GM23338 (cell line): ENCODE measurements at regions not wholly inside any gene's neighbourhood (a gene's known extent, or its start where the extent isn't known, plus 50 kb on each side); places are given as distances from the start of the nearest gene placed in this dataset.

Experiments
- ATAC-seq: fragments of 200-7000 bp; cut with Tn5 transposase; 3 replicates; pipeline ENCODE4 v1.9.1; 2020
- DNase-seq: peaks from one replicate; pipeline ENCODE4 v3.0.0-alpha.2; 2015; ENCODE audit warnings: low spot score
- H2AFZ ChIP-seq: fragments of 200-600 bp; sonication (generic); 2 replicates; pipeline ENCODE4 v1.8.0; 2016; ENCODE audit warnings: antibody characterized with exemption, mild to moderate bottlenecking, moderate library complexity
- H3F3A ChIP-seq: fragments of 200-600 bp; sonication (generic); replicated peaks from 2 replicates; pipeline ENCODE4 v1.8.0; 2017; ENCODE audit warnings: antibody characterized with exemption, mixed run types, low read depth
- H3K27ac ChIP-seq: fragments of 200-600 bp; sonication (generic); 2 replicates; pipeline ENCODE4 v1.6.1; 2016; ENCODE audit warnings: low read depth
- H3K27me3 ChIP-seq: fragments of 200-600 bp; sonication (generic); 2 replicates; pipeline ENCODE4 v1.8.0; 2016; ENCODE audit warnings: mild to moderate bottlenecking, mixed run types, moderate library complexity; ENCODE audit not compliant: insufficient read depth
- H3K36me3 ChIP-seq: fragments of 200-600 bp; sonication (generic); 2 replicates; pipeline ENCODE4 v1.8.0; 2016; ENCODE audit warnings: mild to moderate bottlenecking; ENCODE audit not compliant: insufficient read depth
- H3K4me1 ChIP-seq: fragments of 200-600 bp; sonication (generic); 2 replicates; pipeline ENCODE4 v1.8.0; 2016; ENCODE audit warnings: mild to moderate bottlenecking, moderate library complexity; ENCODE audit not compliant: insufficient read depth
- H3K4me2 ChIP-seq: fragments of 200-600 bp; sonication (generic); 2 replicates; pipeline ENCODE4 v1.7.1; 2017; ENCODE audit warnings: mixed run types
- H3K4me3 ChIP-seq: fragments of 200-600 bp; sonication (generic); 2 replicates; pipeline ENCODE4 v1.6.1; 2016; ENCODE audit warnings: mixed run types
- H3K79me2 ChIP-seq: fragments of 200-600 bp; sonication (generic); replicated peaks from 2 replicates; pipeline ENCODE4 v1.8.0; 2017; ENCODE audit warnings: mild to moderate bottlenecking; ENCODE audit not compliant: insufficient read depth
- H3K9me2 ChIP-seq: fragments of 200-600 bp; sonication (generic); 2 replicates; pipeline ENCODE4 v1.8.0; 2017; ENCODE audit not compliant: insufficient read depth
- H4K20me1 ChIP-seq: fragments of 200-600 bp; sonication (generic); replicated peaks from 2 replicates; pipeline ENCODE4 v1.8.0; 2017; ENCODE audit warnings: mild to moderate bottlenecking; ENCODE audit not compliant: insufficient read depth
- H3K27ac Mint-ChIP-seq: 2 replicates; pipeline ENCODE4 v1.8.0; 2020; ENCODE audit warnings: inconsistent platforms, mild to moderate bottlenecking, moderate library complexity, mixed read lengths
- H3K27me3 Mint-ChIP-seq: 3 replicates; pipeline ENCODE4 v1.8.0; 2022; ENCODE audit warnings: low read depth, mild to moderate bottlenecking, moderate library complexity, mixed read lengths, inconsistent platforms; ENCODE audit not compliant: insufficient read depth, poor library complexity
- H3K36me3 Mint-ChIP-seq: 3 replicates; pipeline ENCODE4 v1.8.0; 2021; ENCODE audit warnings: low read depth, mild to moderate bottlenecking, inconsistent platforms, moderate library complexity, mixed read lengths
- H3K4me1 Mint-ChIP-seq: 3 replicates; pipeline ENCODE4 v1.8.0; 2020; ENCODE audit warnings: mild to moderate bottlenecking, inconsistent platforms, mixed read lengths
- H3K4me3 Mint-ChIP-seq: 3 replicates; pipeline ENCODE4 v1.8.0; 2021; ENCODE audit warnings: moderate library complexity, mild to moderate bottlenecking, inconsistent platforms, mixed read lengths
- H3K9me3 Mint-ChIP-seq: 3 replicates; pipeline ENCODE4 v1.8.0; 2020; ENCODE audit warnings: moderate library complexity, mild to moderate bottlenecking, inconsistent platforms, mixed read lengths
- JUNB ChIP-seq: IDR thresholded peaks from one replicate; pipeline ENCODE4 v1.6.1; 2016; ENCODE audit warnings: antibody characterized with exemption; ENCODE audit not compliant: unreplicated experiment
- POLR2AphosphoS5 ChIP-seq: IDR thresholded peaks from 2 replicates; pipeline ENCODE4 v1.6.1; 2016; ENCODE audit warnings: antibody characterized with exemption, low read depth
- STAT1 ChIP-seq: IDR thresholded peaks from one replicate; pipeline ENCODE4 v1.6.1; 2016; ENCODE audit warnings: antibody characterized with exemption; ENCODE audit not compliant: unreplicated experiment
- TF ChIP-seq, protein P1 (sequence below): IDR thresholded peaks from 2 replicates; pipeline ENCODE4 v1.6.1; 2016; ENCODE audit warnings: antibody characterized with exemption
- TF ChIP-seq, protein P2 (sequence below): fragments of 250-450 bp; sonication (Bioruptor Pico); IDR thresholded peaks from 2 replicates; pipeline ENCODE4 v1.5.0; 2020; ENCODE audit warnings: mild to moderate bottlenecking, moderate library complexity

GRCh38 chr4:3354455-3354811 lies 61.6 kb downstream of the RGS12 start:
- no peaks in the 10 kb centered on the region for H3K9me2 ChIP-seq
- no peaks in the 10 kb centered on the region for H3K27me3 ChIP-seq
- no peak overlapping the region for H3K27ac ChIP-seq
- H3K36me3 ChIP-seq = no peaks in the 10 kb centered on the region
- DNase-seq (no peak), ATAC-seq (no peak)
- Mint-ChIP-seq H3K27ac (no peak overlapping the region), H3K36me3 (0 out of 3 replicates have a peak, but pooled peaks cover 5% of the 10 kb centered on the region), H3K27me3 (peaks cover 2% of the 10 kb centered on the region), H3K4me1 (no peaks in the 10 kb centered on the region; the same call in 2 of the 3 replicates), H3K9me3 (no peaks in the 10 kb centered on the region; the same call in 2 of the 3 replicates), H3K4me3 (no peak overlapping the region)
- no peak overlapping the region for H3K4me3 ChIP-seq
- H3K4me1 ChIP-seq = peaks cover 2% of the 10 kb centered on the region
- no peaks in the 10 kb centered on the region for H4K20me1 ChIP-seq
- no peak overlapping the region for H3K4me2 ChIP-seq
- no peaks in the 10 kb centered on the region for H3F3A ChIP-seq
- no peak for TF ChIP-seq POLR2AphosphoS5
- no peak for TF ChIP-seq JUNB
- no peaks in the 10 kb centered on the region for H3K79me2 ChIP-seq
- H2AFZ ChIP-seq = no peak overlapping the region

DNA sequence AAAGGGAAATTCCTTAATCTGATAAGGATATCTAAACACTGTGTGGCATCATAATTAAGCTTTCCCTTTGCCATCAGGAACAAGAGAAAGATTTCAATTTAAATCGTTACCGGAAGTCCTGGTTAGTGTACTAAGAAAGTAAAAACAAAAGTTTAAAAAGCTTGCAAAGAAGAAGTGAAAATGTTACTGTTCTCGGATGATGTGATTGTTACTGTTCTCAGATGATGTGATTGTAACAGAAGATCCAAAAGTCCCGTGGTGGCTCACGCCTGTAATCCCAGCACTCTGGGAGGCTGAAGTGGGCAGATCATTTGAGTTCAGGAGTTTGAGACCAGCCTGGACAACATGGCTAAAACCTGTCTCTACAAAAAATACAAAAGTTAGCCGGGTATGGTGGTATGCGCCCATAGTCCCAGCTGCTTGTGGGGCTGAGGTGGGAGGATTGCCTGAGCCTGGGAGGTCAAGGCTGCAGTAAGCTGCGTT lies 62.5 kb downstream of the RGS12 start:
- Mint-ChIP-seq H3K36me3 (0 out of 3 replicates have a peak, but pooled peaks cover 5% of the 10 kb centered on the region), H3K27ac (no peak overlapping the region), H3K27me3 (peaks cover 3% of the 10 kb centered on the region), H3K4me3 (no peak overlapping the region), H3K9me3 (peaks cover 2% of the 10 kb centered on the region; the same call in 2 of the 3 replicates), H3K4me1 (no peaks in the 10 kb centered on the region)
- Histone ChIP-seq H3K27me3 (no peaks in the 10 kb centered on the region), H3K4me1 (no peaks in the 10 kb centered on the region), H3F3A (no peaks in the 10 kb centered on the region), H3K4me2 (no peak overlapping the region), H3K36me3 (no peaks in the 10 kb centered on the region), H4K20me1 (no peaks in the 10 kb centered on the region), H2AFZ (no peak overlapping the region), H3K9me2 (no peaks in the 10 kb centered on the region), H3K79me2 (no peaks in the 10 kb centered on the region), H3K27ac (no peak overlapping the region), H3K4me3 (no peak overlapping the region)
- TF ChIP-seq, protein P1, sequence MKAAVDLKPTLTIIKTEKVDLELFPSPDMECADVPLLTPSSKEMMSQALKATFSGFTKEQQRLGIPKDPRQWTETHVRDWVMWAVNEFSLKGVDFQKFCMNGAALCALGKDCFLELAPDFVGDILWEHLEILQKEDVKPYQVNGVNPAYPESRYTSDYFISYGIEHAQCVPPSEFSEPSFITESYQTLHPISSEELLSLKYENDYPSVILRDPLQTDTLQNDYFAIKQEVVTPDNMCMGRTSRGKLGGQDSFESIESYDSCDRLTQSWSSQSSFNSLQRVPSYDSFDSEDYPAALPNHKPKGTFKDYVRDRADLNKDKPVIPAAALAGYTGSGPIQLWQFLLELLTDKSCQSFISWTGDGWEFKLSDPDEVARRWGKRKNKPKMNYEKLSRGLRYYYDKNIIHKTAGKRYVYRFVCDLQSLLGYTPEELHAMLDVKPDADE = no peak
- TF ChIP-seq, protein P2, sequence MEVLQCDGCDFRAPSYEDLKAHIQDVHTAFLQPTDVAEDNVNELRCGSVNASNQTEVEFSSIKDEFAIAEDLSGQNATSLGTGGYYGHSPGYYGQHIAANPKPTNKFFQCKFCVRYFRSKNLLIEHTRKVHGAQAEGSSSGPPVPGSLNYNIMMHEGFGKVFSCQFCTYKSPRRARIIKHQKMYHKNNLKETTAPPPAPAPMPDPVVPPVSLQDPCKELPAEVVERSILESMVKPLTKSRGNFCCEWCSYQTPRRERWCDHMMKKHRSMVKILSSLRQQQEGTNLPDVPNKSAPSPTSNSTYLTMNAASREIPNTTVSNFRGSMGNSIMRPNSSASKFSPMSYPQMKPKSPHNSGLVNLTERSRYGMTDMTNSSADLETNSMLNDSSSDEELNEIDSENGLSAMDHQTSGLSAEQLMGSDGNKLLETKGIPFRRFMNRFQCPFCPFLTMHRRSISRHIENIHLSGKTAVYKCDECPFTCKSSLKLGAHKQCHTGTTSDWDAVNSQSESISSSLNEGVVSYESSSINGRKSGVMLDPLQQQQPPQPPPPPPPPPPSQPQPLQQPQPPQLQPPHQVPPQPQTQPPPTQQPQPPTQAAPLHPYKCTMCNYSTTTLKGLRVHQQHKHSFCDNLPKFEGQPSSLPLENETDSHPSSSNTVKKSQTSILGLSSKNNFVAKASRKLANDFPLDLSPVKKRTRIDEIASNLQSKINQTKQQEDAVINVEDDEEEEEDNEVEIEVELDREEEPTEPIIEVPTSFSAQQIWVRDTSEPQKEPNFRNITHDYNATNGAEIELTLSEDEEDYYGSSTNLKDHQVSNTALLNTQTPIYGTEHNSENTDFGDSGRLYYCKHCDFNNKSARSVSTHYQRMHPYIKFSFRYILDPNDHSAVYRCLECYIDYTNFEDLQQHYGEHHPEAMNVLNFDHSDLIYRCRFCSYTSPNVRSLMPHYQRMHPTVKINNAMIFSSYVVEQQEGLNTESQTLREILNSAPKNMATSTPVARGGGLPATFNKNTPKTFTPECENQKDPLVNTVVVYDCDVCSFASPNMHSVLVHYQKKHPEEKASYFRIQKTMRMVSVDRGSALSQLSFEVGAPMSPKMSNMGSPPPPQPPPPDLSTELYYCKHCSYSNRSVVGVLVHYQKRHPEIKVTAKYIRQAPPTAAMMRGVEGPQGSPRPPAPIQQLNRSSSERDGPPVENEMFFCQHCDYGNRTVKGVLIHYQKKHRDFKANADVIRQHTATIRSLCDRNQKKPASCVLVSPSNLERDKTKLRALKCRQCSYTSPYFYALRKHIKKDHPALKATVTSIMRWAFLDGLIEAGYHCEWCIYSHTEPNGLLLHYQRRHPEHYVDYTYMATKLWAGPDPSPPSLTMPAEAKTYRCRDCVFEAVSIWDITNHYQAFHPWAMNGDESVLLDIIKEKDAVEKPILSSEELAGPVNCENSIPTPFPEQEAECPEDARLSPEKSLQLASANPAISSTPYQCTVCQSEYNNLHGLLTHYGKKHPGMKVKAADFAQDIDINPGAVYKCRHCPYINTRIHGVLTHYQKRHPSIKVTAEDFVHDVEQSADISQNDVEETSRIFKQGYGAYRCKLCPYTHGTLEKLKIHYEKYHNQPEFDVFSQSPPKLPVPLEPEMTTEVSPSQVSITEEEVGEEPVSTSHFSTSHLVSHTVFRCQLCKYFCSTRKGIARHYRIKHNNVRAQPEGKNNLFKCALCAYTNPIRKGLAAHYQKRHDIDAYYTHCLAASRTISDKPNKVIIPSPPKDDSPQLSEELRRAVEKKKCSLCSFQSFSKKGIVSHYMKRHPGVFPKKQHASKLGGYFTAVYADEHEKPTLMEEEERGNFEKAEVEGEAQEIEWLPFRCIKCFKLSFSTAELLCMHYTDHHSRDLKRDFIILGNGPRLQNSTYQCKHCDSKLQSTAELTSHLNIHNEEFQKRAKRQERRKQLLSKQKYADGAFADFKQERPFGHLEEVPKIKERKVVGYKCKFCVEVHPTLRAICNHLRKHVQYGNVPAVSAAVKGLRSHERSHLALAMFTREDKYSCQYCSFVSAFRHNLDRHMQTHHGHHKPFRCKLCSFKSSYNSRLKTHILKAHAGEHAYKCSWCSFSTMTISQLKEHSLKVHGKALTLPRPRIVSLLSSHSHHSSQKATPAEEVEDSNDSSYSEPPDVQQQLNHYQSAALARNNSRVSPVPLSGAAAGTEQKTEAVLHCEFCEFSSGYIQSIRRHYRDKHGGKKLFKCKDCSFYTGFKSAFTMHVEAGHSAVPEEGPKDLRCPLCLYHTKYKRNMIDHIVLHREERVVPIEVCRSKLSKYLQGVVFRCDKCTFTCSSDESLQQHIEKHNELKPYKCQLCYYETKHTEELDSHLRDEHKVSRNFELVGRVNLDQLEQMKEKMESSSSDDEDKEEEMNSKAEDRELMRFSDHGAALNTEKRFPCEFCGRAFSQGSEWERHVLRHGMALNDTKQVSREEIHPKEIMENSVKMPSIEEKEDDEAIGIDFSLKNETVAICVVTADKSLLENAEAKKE (CRISPR knock-in tag) = no peak
- TF ChIP-seq STAT1 = no peak
- no peak for ATAC-seq
- DNase-seq = no peak
